Fibroblast of mammary gland (primary cell): ENCODE measurements at regions not wholly inside any gene's neighbourhood (a gene's known extent, or its start where the extent isn't known, plus 50 kb on each side); places are given as distances from the start of the nearest gene placed in this dataset.

Experiments used
- DNase-seq: peaks from one replicate; pipeline ENCODE4 v3.0.0-alpha.2; 2010; ENCODE audit warnings: low read depth
- H3K4me3 ChIP-seq: 2 replicates; pipeline ENCODE4 v1.5.1; 2011; ENCODE audit warnings: low read depth, mild to moderate bottlenecking, low read length, moderate library complexity; ENCODE audit not compliant: control insufficient read depth
- CTCF ChIP-seq: conservative IDR thresholded peaks from 2 replicates; pipeline ENCODE4 v1.5.1; 2011; ENCODE audit warnings: low read depth, low read length, inconsistent platforms; ENCODE audit not compliant: control insufficient read depth, insufficient read depth

DNA sequence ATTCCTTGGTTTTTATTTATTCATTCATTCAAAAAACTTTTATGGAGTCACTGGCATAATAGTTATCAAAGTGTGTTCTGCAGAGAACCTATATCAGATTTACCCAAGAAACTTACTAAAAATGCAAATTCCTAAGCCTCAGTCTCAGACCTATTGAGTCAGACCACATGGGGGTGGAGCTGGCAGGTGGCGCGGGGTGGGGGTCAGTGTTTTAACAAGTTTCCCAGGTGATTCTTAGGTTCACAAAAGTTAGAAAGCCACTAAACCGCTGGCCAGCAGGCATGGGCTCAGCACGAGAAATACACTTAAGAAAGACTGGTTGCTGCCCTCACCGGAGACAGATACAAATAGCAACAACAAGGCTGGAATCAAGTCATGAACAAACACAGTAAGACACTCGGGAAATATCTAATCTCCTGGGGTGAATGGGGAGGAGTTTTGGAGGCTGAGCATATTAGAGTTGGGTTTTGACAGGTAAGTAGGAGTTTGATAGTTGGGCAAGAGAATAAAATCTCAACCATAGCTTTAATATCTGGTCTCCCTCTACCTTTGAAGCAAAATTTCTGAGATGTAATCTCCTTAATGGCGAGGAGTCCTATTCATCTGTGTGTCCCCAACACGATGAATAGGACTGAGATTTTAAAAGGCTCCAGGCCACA is 167.5 kb upstream of the NECTIN1 start:
- no peak for TF ChIP-seq CTCF
- no peak overlapping the region for H3K4me3 ChIP-seq
- no peak for DNase-seq

GRCh38 chr11:119895981-119896380 is 167.0 kb upstream of the NECTIN1 start:
- no peak for DNase-seq
- no peak overlapping the region for H3K4me3 ChIP-seq
- TF ChIP-seq CTCF = no peak

DNA sequence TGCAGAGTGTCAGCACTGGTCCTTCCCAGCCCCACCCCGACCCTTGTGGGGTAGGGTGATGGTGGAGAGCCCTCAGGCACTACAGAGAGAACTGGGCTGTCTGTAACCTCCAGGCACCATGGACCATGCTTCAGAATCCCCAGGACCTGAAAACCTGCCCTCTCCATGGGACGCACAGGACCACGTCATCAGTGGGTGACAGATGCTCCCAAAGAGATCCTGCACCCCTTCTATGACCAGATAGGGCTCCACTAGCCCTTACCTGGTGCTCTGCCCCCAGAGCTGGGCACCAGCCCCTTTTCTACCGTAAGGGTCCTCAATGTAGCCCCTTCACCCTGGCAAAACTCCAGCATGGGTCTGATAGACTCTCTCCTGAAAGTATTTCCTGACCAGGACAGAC is 165.9 kb upstream of the NECTIN1 start:
- no peak for DNase-seq
- no peak overlapping the region for H3K4me3 ChIP-seq
- no peak for TF ChIP-seq CTCF

DNA sequence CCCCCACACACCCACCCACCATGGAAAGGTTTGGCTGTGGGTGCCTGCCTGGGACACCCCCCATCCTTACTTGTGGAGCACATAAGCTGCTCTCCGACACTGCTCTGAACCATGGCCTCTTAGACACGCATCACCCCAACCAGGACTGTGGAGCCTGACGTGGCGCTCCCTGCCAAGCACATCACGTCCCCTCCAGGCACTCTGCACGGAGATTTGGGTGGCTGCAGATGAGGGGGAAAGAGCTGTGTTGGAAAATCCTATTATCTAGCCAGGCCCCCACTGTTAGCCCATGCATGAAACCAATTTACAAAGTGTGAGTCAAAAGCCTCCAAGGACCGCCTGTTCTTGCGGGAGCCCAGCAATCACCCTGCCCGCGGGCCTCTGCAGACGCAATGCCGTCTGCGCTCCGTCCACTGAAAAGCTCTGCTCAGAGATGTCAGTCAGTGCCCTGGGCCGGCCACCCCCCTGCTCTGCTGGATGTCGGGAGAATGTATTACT is 163.4 kb upstream of the NECTIN1 start:
- H3K4me3 ChIP-seq = no peak overlapping the region
- no peak for DNase-seq
- TF ChIP-seq CTCF = no peak

DNA sequence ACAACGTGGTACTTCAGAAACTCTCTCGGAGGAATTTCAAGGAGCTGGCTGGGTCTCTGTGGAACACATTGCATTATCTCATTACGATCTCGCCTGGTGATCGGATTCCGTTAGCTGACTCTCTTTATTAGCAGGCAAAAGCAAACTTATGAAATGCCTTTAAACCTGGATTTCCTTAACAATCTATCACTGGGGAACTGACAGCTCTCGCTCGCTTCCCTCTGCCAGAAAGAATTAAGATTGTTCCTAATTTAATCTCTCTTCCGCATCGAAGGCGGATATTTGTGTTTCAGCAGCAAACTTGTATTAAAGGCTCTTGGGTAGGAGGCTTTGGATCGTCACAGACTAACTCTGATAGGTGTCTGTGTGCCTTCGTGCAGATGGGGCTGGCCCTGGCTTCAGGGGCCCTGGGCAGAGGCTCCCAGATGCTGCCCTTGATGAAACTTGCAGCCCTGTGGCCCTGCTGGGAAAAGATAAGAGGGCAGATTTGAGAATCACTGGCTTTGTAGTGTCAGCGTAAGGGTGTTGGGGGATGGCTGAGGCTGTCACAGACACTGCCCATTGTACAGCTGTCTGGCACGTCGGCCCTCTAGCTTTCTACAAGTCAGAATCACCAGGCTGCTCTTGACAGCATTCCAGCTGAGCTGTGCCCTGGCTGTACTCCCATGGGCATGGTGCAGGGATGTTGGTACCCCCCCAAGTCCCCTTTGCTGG is 162.2 kb upstream of the NECTIN1 start:
- no peak for DNase-seq
- TF ChIP-seq CTCF = no peak
- H3K4me3 ChIP-seq = no peak overlapping the region

- TF ChIP-seq CTCF = no peak
- no peak for DNase-seq
- H3K4me3 ChIP-seq = no peak overlapping the region
These were observed 161.5 kb upstream of the NECTIN1 start for GRCh38 chr11:119890466-119890865.
